NCI-H69 (cell line): ENCODE measurements at regions not wholly inside any gene's neighbourhood (a gene's known extent, or its start where the extent isn't known, plus 50 kb on each side); places are given as distances from the start of the nearest gene placed in this dataset.

Experiments used
- DNase-seq: peaks from one replicate; lab custom pipeline; 2025; lab: John Stamatoyannopoulos, UW

DNA sequence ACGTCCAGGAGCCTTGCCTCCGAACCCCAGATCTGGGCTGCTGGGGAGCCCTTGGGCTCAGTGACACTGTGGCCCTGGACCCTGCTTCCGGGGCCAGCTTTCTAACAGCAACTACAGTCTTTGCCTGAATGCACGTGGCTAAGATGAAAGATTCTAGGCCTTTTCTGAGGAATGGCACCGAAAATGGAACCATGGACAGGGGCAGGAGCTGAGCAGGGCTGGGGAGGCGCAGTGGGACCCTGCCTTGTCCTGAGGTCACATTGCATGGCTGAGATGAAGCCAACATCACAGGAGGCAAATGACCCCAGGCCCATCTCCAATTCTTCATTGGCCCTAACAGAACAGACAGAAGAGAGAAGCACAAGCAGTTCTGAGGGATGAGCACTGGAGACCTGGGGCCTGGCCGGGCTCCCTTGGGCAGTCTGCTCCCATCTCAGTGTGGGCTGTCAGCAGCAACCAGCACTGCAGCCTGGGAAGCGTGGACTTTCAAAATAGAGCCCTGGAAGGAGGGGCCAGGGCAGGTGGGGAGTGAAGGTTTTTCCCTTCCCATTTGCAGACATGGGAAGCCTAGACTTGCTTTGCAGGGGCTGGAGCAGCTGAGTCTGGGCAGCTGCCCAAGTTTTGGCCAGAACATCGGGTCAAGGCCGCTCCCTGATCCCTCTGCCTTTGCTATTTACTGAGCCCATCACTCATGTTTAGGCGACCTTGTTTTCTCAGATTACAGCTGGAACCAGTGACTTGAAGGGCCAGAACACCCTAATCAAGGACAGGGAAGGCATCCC lies 114.4 kb upstream of the TCERG1L start:
- DNase-seq, result no peak

DNA sequence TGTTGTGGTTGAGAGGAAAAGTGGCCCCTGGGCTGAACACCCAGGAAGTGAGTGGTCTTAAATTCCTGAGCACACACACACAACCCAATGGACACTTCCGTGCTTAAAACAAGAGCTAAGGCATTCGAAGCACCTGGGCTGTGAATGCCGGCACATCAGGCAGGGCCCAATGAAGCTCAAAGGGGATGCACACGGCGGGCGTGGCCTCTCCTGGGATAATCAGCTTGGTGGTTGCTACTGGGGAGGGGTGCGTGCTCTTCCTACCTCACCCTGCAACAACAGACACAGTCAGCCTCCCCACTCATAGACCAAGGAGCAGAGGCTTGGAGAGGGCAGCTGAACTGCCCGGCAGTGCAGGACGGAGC lies 115.0 kb upstream of the TCERG1L start:
- DNase-seq, result no peak

GRCh38 chr10:131427281-131427680 lies 115.8 kb upstream of the TCERG1L start:
- DNase-seq, result no peak

DNA sequence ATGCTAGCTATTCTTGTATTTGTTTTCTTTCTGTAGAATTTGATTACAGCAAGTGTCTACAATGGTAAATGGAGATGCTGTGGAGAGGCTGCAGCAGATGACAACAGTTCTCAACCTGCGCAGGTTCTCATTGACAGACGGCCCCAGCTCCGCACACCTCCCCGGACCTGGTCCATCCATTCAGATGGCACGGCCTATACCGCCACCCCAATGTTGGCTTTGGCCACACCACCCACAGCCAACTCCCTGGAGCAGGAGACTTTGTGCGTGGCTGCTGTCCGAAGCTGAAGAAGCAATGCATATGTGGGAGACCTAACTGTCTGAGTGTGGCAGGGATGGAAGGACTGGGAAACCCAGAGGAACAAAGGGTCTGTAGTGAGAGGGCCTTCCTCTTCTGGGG lies 116.4 kb upstream of the TCERG1L start:
- DNase-seq, result no peak

DNA sequence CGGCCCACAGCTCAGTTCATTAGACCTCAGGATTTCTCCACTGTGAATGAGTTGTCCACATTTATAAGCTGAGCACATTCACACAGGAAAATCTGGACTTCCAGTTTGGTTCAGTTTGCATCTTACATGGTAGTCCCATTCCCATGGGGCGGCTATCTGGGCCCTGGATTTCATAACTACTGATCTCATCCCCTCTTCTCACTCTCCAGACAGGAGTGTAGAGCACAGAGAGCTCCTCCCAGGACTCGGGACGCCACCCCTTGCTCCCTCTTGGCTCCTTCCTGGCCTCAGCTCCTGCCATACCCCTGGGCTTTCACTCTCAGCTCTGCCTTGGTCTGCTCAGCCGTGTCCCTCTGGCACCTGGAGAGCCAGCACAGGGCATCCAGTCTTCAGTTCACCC lies 117.6 kb upstream of the TCERG1L start:
- no peak for DNase-seq

DNA sequence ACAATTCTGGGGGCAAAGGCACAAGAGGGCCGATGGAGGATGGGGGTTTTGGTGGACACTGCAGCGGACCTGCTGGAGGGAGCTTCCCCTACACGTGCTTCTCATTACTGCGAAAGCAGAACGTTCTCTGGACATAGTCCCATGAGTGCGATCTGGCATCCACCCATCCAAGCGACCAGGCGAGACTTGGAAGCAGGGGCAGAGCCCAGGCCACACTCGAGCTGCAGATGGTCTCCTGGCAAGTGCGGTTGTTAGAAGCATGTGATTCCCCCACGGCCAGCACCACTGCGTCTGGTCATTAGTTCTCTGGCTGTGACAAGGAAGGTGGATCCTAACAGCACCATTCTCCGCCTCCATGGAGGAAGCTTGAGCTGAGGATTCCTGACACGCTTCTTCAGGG lies 118.4 kb upstream of the TCERG1L start:
- no peak for DNase-seq

DNA sequence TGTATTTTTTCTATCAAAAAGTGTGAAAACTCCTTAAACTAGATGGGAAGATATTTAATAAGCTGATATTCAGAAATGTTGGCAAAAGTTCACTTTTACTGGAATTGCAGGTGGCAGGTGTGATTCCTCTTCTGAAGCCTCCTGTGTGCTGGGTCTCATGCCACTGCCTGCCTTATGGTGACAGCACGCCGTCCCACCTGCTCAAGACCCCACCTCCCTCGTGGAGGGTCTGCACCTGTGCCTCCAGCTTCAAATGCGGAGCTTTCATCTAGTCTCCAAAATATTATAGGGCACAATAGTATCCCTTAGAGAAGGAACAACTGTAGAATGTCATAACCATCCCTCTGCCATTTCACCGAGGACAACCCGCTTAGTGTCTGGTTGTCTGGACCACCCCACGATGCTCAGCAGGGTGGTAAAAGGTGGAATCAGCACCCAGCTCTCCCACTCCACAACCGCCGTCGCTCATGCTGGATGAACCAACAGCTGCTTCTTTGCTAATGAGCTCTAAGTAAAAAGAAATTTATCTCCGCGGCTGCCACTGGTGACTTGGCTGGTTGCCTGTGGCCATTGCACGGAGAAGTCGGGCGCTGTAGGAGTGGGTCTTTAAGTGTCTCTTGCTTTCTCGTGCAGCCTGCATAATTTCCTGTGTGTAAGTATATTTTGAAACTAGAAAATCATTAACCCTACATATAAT lies 119.3 kb upstream of the TCERG1L start:
- DNase-seq, result no peak

- DNase-seq, result peak; percentile 57
These were observed 120.0 kb upstream of the TCERG1L start for GRCh38 chr10:131431533-131431932.

- no peak for DNase-seq
These were observed 120.6 kb upstream of the TCERG1L start for GRCh38 chr10:131431978-131432690.

DNA sequence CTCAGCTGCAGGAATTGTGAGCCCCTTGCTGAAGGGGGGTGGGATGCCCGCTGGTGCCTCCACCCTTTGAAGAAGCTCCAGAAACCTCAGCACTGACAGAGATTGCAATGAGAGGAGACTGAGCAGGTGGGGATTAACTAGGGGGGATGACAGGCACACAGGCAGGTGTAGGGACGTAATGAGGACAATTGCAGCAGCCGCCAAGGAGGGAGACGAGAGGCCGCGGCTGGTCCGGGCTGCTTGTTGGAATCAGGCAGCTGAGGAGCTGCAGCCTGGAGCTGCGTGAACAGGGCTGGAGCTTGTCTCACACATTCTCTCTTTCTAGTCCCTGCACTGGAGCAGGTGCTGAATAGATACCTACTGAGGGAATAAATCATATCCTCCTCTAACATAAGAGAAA lies 122.0 kb upstream of the TCERG1L start:
- no peak for DNase-seq

DNA sequence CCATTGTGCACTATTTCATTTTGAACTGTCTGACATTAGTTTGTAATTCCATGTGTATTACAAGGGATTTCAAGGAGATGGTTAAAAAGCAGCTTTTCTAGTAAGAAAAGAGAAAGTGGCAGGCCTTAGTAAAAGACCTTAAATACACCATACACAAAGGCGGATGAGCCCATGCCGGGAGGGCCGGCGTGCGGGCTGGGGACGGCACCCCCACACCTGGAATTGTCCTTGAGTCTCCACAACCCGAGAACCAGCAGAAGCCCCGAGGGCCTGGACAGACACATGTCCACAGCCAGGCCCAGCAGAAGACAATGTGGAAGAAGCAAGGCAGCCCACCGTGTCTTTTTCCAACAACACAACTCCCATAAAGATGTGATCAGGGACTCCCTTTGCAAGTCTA lies 123.7 kb upstream of the TCERG1L start:
- no peak for DNase-seq

DNA sequence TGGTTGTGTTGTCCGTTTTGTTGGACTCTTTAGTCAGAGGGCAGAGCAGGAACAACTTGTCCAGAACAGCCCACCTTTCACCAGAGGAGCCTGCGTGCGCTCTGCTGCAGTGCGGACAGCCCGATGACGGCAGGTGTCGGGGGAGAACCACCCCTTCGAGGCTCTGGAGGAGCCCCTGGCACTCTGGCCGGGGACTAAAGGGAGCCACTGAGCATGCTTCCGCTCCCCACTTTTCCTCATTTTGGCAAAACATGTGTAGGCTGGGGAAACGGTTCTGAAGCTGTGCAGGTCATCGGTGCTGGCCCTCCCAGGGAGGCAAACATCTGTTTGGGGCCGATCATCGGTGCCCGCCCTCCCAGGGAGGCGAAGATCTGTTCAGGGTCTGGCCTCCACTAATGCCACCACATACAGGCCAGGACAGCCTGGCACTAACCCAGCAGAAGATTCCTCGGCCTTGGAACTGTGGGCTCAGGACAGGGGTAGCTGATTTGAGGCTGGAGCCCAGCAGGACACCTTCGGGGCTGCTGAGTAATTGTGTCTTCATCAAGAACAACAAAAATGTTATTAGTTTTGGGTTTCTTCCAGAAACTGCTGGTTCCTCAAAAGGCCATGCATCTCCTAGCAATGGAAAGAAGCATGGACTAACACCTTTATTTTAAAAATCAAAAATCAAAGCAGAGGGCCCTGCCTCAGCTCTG lies 124.4 kb upstream of the TCERG1L start:
- DNase-seq, result no peak

- DNase-seq, result no peak
These were observed 124.9 kb upstream of the TCERG1L start for GRCh38 chr10:131436458-131436857.

DNA sequence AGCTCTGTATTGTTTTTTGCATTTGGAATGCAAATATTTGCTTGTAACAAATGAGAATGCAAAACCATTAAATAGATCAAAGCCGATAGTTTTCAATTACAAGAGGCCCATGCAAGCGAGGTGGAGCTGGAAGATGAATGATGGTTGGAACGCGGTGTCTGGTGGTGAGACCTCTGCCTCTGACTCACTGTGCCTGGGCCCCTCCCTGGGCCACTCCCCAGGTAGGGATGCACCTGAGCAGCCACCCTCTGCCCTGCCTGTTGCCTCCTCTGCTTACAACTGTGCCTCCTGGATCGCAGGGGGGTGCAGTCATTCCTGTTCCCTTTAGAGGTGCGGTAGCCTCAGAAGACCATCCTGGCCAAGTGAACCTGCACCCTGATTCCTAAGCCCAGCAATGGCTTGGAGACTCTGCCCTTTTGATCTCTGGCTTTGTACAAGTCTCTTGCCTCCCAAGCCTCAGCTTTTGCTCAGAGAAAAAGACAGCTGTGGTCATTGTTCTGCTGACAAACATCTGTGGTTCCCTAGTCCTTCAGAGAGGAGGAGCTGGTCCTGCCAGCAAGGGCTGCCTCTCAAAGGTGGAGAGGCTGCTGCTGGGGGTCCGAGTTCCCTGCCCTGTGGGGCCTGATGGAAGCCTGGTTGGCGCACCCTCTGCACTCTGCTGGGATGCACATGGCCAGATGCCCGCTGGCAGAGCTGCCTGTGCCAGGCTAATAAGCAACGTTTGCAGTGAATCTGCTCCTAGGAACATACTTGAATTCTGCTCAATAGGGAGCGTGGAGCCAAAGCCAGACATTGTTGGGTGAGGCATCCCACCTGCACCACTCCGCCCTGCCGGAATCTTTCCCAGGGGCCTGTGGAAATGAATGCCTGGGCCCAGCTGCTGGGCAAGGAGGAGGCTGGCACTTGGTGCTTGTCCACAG lies 126.3 kb upstream of the TCERG1L start:
- no peak for DNase-seq

GRCh38 chr10:131438665-131439064 lies 127.1 kb upstream of the TCERG1L start:
- no peak for DNase-seq

DNA sequence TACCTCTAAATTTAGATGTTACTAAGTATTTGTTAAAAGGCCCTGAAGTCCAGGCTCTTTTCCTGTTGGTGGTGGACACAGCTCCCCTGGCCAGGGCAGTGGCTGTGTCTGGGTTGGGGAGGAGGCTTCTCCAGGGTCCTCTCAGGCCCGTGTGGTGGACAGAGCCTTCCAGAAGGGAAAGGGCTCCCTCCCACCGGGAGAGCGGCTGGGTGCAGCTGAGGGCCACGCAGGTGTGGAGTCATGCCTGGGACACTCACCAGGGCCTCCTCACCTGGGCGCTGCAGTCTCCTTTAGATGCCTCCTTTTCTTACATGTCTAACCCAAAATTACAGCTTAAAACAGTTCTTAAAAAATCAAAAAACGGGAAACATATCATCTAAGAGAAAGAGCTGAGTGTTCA lies 128.2 kb upstream of the TCERG1L start:
- no peak for DNase-seq

DNA sequence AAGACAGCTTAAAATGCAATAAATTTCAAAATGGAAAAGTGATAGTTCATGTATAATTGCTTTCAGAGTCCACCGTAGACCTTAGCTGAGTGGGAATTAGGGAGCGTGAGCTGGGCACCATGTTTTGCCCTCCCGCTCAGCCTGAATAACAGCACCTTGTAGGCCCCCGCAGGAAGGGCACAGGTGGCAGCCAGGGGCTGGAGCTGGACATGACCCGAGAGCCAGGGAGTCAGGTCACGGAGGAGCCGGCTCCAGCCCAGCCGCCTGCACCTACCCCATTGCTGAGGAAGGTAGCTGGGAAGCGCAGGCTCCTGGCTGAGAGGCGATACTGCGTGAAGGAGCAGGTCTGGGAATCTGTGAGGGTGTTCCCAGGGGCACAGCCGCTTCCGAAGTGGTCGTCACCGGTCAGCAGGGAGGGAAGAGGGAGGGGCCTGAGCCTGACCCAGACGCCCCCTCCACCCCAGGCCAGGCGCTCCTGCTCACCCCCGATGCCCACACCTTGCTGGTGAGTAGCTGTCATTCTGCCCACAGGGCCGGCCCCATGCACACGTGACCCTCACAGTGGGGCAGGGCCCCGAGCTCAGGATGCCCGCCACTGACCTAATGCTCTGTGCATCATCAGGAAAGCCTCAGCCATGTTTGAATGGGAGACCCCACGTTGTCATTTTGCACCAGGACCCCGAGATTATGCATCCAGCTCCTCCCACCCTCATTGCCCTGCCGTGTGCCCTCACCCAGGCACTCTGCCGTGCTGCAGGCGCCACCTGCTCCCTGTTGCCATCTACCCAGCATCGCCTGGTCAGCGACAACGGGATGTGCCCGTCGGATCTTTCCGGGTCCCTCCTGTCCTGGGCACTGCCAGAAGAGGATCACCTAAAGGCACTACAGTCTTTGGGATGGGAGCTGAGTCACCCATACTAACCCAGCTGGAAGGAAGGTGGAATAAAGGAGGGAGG lies 129.2 kb upstream of the TCERG1L start:
- no peak for DNase-seq

- no peak for DNase-seq
These were observed 130.8 kb upstream of the TCERG1L start for GRCh38 chr10:131442271-131442670.

DNA sequence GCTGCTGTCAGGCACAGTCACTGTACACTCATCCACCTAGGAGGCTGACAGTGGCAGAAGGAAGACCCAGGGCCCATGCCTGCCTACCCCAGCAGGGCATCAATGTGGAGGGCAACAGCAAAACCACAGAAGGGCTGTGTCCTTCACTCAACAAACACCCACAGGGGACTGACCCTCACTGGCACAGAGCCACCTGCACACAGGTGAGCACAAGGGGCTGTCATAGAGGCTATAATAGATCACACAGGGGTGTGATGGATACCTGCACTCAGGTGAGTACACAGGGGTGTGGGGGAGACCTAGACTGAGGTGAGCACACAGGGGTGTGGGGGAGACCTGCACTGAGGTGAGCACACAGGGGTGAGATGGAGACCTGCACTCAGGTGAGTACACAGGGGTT lies 132.8 kb upstream of the TCERG1L start:
- DNase-seq, result no peak

GRCh38 chr10:131444862-131445461 lies 133.4 kb upstream of the TCERG1L start:
- DNase-seq, result no peak
